HEK293 (cell line): ENCODE measurements at regions not wholly inside any gene's neighbourhood (a gene's known extent, or its start where the extent isn't known, plus 50 kb on each side); places are given as distances from the start of the nearest gene placed in this dataset.

Source experiments
- CTCF ChIP-seq: fragments of 450-650 bp; formaldehyde crosslinking; IDR thresholded peaks from 2 replicates; pipeline ENCODE4 v1.5.1; 2016; ENCODE audit warnings: missing biosample characterization, missing genetic modification characterization
- FEZF1 ChIP-seq: fragments of 450-650 bp; formaldehyde crosslinking; IDR thresholded peaks from 2 replicates; pipeline ENCODE4 v1.5.1; 2016; ENCODE audit warnings: missing biosample characterization, missing genetic modification characterization
- HOXC10 ChIP-seq: sonication (generic); formaldehyde crosslinking; IDR thresholded peaks from 2 replicates; pipeline ENCODE4 v1.8.1; 2023; ENCODE audit warnings: mild to moderate bottlenecking, missing genetic modification reagents
- ZBTB1 ChIP-seq: fragments of 450-650 bp; formaldehyde crosslinking; IDR thresholded peaks from 2 replicates; pipeline ENCODE4 v1.5.1; 2016; ENCODE audit warnings: missing biosample characterization, missing genetic modification characterization
- ZNF280D ChIP-seq: fragments of 450-650 bp; formaldehyde crosslinking; IDR thresholded peaks from 2 replicates; pipeline ENCODE4 v1.5.1; 2016; ENCODE audit warnings: missing biosample characterization, missing genetic modification characterization
- ZNF362 ChIP-seq: fragments of 450-650 bp; formaldehyde crosslinking; IDR thresholded peaks from 2 replicates; pipeline ENCODE4 v1.5.1; 2016; ENCODE audit warnings: missing biosample characterization, missing genetic modification characterization
- ZNF488 ChIP-seq: fragments of 450-650 bp; formaldehyde crosslinking; IDR thresholded peaks from 2 replicates; pipeline ENCODE4 v1.5.1; 2016; ENCODE audit warnings: missing biosample characterization, missing genetic modification characterization
- ZNF629 ChIP-seq: fragments of 450-650 bp; formaldehyde crosslinking; IDR thresholded peaks from 2 replicates; pipeline ENCODE4 v1.5.1; 2017; ENCODE audit warnings: missing biosample characterization, missing genetic modification characterization
- TF ChIP-seq, protein P1 (sequence below): fragments of 450-650 bp; formaldehyde crosslinking; IDR thresholded peaks from 2 replicates; pipeline ENCODE4 v1.5.1; 2016; ENCODE audit warnings: missing biosample characterization, missing genetic modification characterization
- TF ChIP-seq, protein P2 (sequence below): fragments of 450-650 bp; formaldehyde crosslinking; IDR thresholded peaks from 2 replicates; pipeline ENCODE4 v1.5.1; 2016; ENCODE audit warnings: missing biosample characterization, missing genetic modification characterization, borderline replicate concordance

DNA sequence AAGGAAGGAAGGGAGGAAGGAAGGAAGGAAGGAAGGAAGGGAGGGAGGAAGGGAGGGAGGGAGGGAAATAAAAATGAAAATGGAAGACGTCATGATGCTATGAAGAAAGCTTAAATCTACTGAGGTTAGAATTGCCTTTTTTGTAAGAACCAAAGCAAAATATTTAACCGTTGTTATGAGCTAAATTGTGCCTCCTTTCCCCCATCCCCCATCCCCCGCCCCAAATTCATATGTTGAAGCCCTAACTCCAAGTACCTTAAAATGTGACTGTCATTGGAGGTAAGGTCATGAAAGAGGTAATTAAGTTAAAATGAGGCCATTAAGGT is 80.1 kb upstream of the CXADR start:
- TF ChIP-seq ZNF488 (tag by site-specific recombination), result no peak
- TF ChIP-seq ZNF629 (tag by site-specific recombination), result no peak
- TF ChIP-seq CTCF (tag by site-specific recombination), result no peak
- TF ChIP-seq, protein P1, sequence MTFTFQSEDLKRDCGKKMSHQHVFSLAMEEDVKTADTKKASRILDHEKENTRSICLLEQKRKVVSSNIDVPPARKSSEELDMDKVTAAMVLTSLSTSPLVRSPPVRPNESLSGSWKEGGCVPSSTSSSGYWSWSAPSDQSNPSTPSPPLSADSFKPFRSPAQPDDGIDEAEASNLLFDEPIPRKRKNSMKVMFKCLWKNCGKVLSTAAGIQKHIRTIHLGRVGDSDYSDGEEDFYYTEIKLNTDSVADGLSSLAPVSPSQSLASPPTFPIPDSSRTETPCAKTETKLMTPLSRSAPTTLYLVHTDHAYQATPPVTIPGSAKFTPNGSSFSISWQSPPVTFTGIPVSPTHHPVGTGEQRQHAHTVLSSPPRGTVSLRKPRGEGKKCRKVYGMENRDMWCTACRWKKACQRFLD (tag by site-specific recombination), result no peak
- TF ChIP-seq, protein P2, sequence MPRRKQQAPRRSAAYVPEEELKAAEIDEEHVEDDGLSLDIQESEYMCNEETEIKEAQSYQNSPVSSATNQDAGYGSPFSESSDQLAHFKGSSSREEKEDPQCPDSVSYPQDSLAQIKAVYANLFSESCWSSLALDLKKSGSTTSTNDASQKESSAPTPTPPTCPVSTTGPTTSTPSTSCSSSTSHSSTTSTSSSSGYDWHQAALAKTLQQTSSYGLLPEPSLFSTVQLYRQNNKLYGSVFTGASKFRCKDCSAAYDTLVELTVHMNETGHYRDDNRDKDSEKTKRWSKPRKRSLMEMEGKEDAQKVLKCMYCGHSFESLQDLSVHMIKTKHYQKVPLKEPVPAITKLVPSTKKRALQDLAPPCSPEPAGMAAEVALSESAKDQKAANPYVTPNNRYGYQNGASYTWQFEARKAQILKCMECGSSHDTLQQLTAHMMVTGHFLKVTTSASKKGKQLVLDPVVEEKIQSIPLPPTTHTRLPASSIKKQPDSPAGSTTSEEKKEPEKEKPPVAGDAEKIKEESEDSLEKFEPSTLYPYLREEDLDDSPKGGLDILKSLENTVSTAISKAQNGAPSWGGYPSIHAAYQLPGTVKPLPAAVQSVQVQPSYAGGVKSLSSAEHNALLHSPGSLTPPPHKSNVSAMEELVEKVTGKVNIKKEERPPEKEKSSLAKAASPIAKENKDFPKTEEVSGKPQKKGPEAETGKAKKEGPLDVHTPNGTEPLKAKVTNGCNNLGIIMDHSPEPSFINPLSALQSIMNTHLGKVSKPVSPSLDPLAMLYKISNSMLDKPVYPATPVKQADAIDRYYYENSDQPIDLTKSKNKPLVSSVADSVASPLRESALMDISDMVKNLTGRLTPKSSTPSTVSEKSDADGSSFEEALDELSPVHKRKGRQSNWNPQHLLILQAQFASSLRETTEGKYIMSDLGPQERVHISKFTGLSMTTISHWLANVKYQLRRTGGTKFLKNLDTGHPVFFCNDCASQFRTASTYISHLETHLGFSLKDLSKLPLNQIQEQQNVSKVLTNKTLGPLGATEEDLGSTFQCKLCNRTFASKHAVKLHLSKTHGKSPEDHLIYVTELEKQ (tag by site-specific recombination), result no peak
- no peak for TF ChIP-seq ZBTB1 (tag by site-specific recombination)
- TF ChIP-seq ZNF362 (tag by site-specific recombination), result no peak
- TF ChIP-seq HOXC10 (CRISPR knock-in tag), result no peak
- TF ChIP-seq ZNF280D (tag by site-specific recombination), result no peak
- TF ChIP-seq FEZF1 (tag by site-specific recombination), result no peak
